SK-N-SH (cell line): ENCODE measurements at regions not wholly inside any gene's neighbourhood (a gene's known extent, or its start where the extent isn't known, plus 50 kb on each side); places are given as distances from the start of the nearest gene placed in this dataset.

ENCODE experiments used
- CTCF ChIA-PET: fragments of 300-600, 350-600 bp; formaldehyde crosslinking; extraction: SDS; loops from one replicate; lab custom pipeline; 2021; lab: Yijun Ruan, JAX
- POLR2A ChIA-PET: fragments of 350-600 bp; sonication (Branson Sonifier 250); formaldehyde crosslinking; extraction: SDS; loops from one replicate; lab custom pipeline; 2020; ENCODE audit warnings: antibody characterized with exemption, inconsistent platforms; lab: Yijun Ruan, JAX
- DNase-seq: peaks from one replicate; pipeline ENCODE4 v3.0.0; 2012
- H2AFZ ChIP-seq: fragments of 200-600 bp; sonication (generic); 2 replicates; pipeline ENCODE4 v1.8.1; 2016; ENCODE audit warnings: antibody characterized with exemption, mild to moderate bottlenecking, low read depth
- H3F3A ChIP-seq: fragments of 200-600 bp; sonication (generic); replicated peaks from 2 replicates; pipeline ENCODE3; 2016; ENCODE audit warnings: antibody characterized with exemption, mild to moderate bottlenecking; ENCODE audit not compliant: insufficient read depth
- H3K27ac ChIP-seq, 2 experiments: fragments of 200-500 bp in 1 of 2; fragments of 200-600 bp in 1 of 2; sonication (Bioruptor generic) in 1 of 2; sonication (generic), shearing (Covaris generic) in 1 of 2; 2 replicates each; pipeline versions ENCODE4 v1.5.1 to v1.6.1; 2014 to 2016; ENCODE audit warnings: low read depth in 2 of 2, inconsistent platforms in 1 of 2, low read length in 1 of 2, mild to moderate bottlenecking in 1 of 2, mixed read lengths in 1 of 2
- H3K27me3 ChIP-seq: fragments of 200-600 bp; sonication (generic), shearing (Covaris generic); 2 replicates; pipeline ENCODE4 v1.6.1; 2016; ENCODE audit warnings: mixed run types; ENCODE audit not compliant: insufficient read depth
- H3K36me3 ChIP-seq, 2 experiments: fragments of 200-500 bp in 1 of 2; fragments of 200-600 bp in 1 of 2; sonication (Bioruptor generic) in 1 of 2; sonication (generic) in 1 of 2; replicated peaks in 1 of 2; 2 replicates each; pipeline versions ENCODE3 to v1.5.1; 2014 to 2016; ENCODE audit warnings: low read length in 1 of 2, mild to moderate bottlenecking in 1 of 2; ENCODE audit not compliant: insufficient read depth in 2 of 2, control insufficient read depth in 1 of 2
- H3K4me1 ChIP-seq, 2 experiments: fragments of 200-500 bp in 1 of 2; fragments of 200-600 bp in 1 of 2; sonication (Bioruptor generic) in 1 of 2; sonication (generic), shearing (Covaris generic) in 1 of 2; 2 replicates each; pipeline versions ENCODE4 v1.5.1 to v1.6.1; 2014 to 2016; ENCODE audit warnings: low read depth in 1 of 2, low read length in 1 of 2, mixed run types in 1 of 2; ENCODE audit not compliant: insufficient read depth in 2 of 2, control insufficient read depth in 1 of 2
- H3K4me2 ChIP-seq: fragments of 200-600 bp; sonication (generic), shearing (Covaris generic); 2 replicates; pipeline ENCODE4 v1.6.1; 2017; ENCODE audit warnings: mixed run types
- H3K4me3 ChIP-seq, 2 experiments: fragments of 200-500 bp in 1 of 2; fragments of 200-600 bp in 1 of 2; sonication (Bioruptor generic) in 1 of 2; sonication (generic), shearing (Covaris generic) in 1 of 2; 2 replicates each; pipeline versions ENCODE4 v1.5.1 to v1.8.1; 2014 to 2016; ENCODE audit warnings: low read depth in 2 of 2, inconsistent platforms in 1 of 2, low read length in 1 of 2, mild to moderate bottlenecking in 1 of 2, mixed read lengths in 1 of 2, moderate library complexity in 1 of 2
- H3K79me2 ChIP-seq: fragments of 200-600 bp; sonication (generic); 2 replicates; pipeline ENCODE4 v1.8.1; 2017; ENCODE audit warnings: mild to moderate bottlenecking; ENCODE audit not compliant: insufficient read depth
- H3K9ac ChIP-seq: fragments of 200-600 bp; sonication (generic); 2 replicates; pipeline ENCODE4 v1.6.1; 2017; ENCODE audit warnings: mixed run types
- H3K9me2 ChIP-seq: fragments of 200-600 bp; sonication (generic); 2 replicates; pipeline ENCODE4 v1.6.1; 2017; ENCODE audit warnings: mixed run types
- H3K9me3 ChIP-seq: fragments of 200-600 bp; sonication (generic); 2 replicates; pipeline ENCODE4 v1.6.1; 2017; ENCODE audit warnings: mixed run types, mild to moderate bottlenecking, moderate library complexity
- H4K20me1 ChIP-seq: fragments of 200-600 bp; sonication (generic); 2 replicates; pipeline ENCODE4 v1.6.1; 2017; ENCODE audit warnings: mild to moderate bottlenecking, mixed run types; ENCODE audit not compliant: insufficient read depth
- EZH2phosphoT487 ChIP-seq: fragments of 200-600 bp; sonication (generic); IDR thresholded peaks from 2 replicates; pipeline ENCODE4 v1.6.1; 2017; ENCODE audit warnings: low read depth, mixed run types, mild to moderate bottlenecking, antibody characterized with exemption, moderate library complexity, borderline replicate concordance
- FOSL2 ChIP-seq: IDR thresholded peaks from 2 replicates; pipeline ENCODE4 v1.4.0; 2012; ENCODE audit warnings: low read depth, mild to moderate bottlenecking, moderate library complexity, borderline replicate concordance
- FOXJ3 ChIP-seq: sonication (generic); formaldehyde crosslinking; IDR thresholded peaks from 2 replicates; pipeline ENCODE4 v1.5.1; 2020; ENCODE audit warnings: mild to moderate bottlenecking, missing genetic modification reagents
- GABPA ChIP-seq: IDR thresholded peaks from 2 replicates; pipeline ENCODE4 v1.4.0; 2012; ENCODE audit warnings: low read depth, mild to moderate bottlenecking
- GATA2 ChIP-seq: sonication (generic); formaldehyde crosslinking; IDR thresholded peaks from 2 replicates; pipeline ENCODE4 v1.5.0; 2020; ENCODE audit warnings: mild to moderate bottlenecking, missing genetic modification reagents
- MEF2A ChIP-seq: IDR thresholded peaks from 2 replicates; pipeline ENCODE4 v1.4.0; 2012; ENCODE audit warnings: low read depth, borderline replicate concordance
- POLR2AphosphoS5 ChIP-seq: IDR thresholded peaks from 2 replicates; pipeline ENCODE4 v1.6.1; 2012; ENCODE audit warnings: low read depth, low read length
- RAD21 ChIP-seq: IDR thresholded peaks from 2 replicates; pipeline ENCODE4 v1.6.1; 2012; ENCODE audit warnings: mild to moderate bottlenecking, low read length
- RCOR1 ChIP-seq: fragments of 150-350 bp; IDR thresholded peaks from 2 replicates; pipeline ENCODE4 v1.6.1; 2017; ENCODE audit warnings: antibody characterized with exemption, low read length
- RXRA ChIP-seq: IDR thresholded peaks from 2 replicates; pipeline ENCODE4 v1.4.0; 2012; ENCODE audit warnings: low read depth, mild to moderate bottlenecking, borderline replicate concordance
- SIN3A ChIP-seq: IDR thresholded peaks from 2 replicates; pipeline ENCODE4 v1.6.1; 2012; ENCODE audit warnings: low read depth, mild to moderate bottlenecking, low read length, moderate library complexity, borderline replicate concordance
- TAF1 ChIP-seq: IDR thresholded peaks from 2 replicates; pipeline ENCODE4 v1.6.1; 2012; ENCODE audit warnings: low read depth, mild to moderate bottlenecking, low read length, moderate library complexity, borderline replicate concordance
- TEAD4 ChIP-seq: IDR thresholded peaks from 2 replicates; pipeline ENCODE4 v1.4.0; 2012; ENCODE audit warnings: mild to moderate bottlenecking, borderline replicate concordance; ENCODE audit not compliant: insufficient read depth
- TF ChIP-seq, protein P1 (sequence below): fragments of 150-350 bp; IDR thresholded peaks from 2 replicates; pipeline ENCODE4 v1.6.1; 2016; ENCODE audit warnings: mild to moderate bottlenecking, low read depth, low read length
- TF ChIP-seq, protein P2 (sequence below): IDR thresholded peaks from 2 replicates; pipeline ENCODE4 v1.4.0; 2012; ENCODE audit warnings: low read depth, borderline replicate concordance

DNA sequence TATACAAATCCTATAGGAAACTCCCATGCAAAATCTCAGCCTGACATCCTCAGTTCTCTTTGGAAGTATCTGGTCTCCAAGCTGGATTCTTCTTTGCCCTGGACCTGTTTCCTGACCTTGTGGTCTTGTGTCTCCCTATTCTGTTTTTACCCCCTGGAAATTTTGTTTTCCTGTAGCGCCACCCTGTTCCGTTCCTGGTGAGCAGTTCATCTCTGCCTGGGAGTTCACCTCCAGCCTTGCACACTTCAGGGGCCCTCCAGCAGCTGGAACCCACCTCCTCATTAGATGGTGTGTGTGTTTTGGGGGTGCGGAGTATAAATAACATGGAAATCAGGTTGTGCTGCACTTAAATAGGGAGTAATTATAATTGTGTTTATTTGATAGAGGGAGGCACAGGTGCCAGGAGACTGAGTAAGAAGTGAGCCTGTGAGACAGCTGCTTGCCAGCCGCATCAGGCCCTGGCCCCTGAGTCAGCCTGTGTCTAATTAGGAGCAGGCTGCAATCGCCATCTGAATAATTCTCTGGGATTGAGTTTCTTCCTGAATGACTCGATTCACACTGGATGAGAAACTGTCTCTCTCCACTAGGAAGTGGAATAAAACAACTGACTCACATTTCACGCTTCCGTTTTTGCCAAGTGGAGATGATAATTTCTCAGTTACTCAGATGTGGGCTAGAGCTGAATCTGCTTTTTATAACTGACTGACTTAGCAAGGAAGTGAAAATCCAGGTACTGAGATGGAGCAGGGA lies 69.4 kb upstream of the HECTD2 start (continued):
- TF ChIP-seq EZH2phosphoT487: no peak
- TF ChIP-seq TEAD4: peak; percentile 80
- TF ChIP-seq, protein P1, sequence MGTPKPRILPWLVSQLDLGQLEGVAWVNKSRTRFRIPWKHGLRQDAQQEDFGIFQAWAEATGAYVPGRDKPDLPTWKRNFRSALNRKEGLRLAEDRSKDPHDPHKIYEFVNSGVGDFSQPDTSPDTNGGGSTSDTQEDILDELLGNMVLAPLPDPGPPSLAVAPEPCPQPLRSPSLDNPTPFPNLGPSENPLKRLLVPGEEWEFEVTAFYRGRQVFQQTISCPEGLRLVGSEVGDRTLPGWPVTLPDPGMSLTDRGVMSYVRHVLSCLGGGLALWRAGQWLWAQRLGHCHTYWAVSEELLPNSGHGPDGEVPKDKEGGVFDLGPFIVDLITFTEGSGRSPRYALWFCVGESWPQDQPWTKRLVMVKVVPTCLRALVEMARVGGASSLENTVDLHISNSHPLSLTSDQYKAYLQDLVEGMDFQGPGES: no peak
- TF ChIP-seq, protein P2, sequence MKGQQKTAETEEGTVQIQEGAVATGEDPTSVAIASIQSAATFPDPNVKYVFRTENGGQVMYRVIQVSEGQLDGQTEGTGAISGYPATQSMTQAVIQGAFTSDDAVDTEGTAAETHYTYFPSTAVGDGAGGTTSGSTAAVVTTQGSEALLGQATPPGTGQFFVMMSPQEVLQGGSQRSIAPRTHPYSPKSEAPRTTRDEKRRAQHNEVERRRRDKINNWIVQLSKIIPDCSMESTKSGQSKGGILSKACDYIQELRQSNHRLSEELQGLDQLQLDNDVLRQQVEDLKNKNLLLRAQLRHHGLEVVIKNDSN: no peak
- no peak for TF ChIP-seq MEF2A
- peak; percentile 68; the same call in 1 of the 2 replicates for TF ChIP-seq RXRA
- peak; percentile 85 for TF ChIP-seq FOSL2

DNA sequence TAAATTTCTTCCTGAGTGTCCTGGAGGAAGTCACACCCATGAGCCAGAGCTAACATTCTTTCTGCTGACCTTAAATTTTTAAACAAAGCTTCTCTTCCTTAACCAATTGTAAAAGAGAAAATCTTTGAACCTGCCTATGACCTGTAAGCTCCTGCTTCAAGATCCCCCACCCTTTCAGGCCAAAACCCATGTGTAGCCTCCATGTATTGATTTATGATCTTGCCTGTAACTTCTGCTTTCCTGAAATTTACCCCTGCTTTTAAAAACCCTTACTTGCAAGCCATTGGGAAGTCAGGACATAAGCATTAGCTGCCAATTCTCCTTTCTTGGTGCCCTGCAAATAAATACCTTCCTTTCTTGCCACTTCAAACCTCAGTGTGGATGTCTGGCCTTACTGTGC lies 68.5 kb upstream of the HECTD2 start:
- Histone ChIP-seq H3K9me3 (no peaks in the 10 kb centered on the region), H3K4me1 (peaks cover 8 to 16% of the 10 kb centered on the region in 2 experiments; a peak in 3 of 4 replicates), H3K4me3 (no peak overlapping the region), H2AFZ (peak overlapping the region; percentile 4; the same call in 1 of the 2 replicates), H3K4me2 (no peak overlapping the region)
- ChIA-PET POLR2A (no interaction called here), CTCF (interaction anchor here (0.6 to 1.5 kb wide), 5 partner anchors 9 to 294 kb away, joined by 3 to 4 read pairs (median 3); no protein-coding TSS in a partner anchor)
- TF ChIP-seq FOXJ3 (CRISPR knock-in tag) (no peak), GATA2 (CRISPR knock-in tag) (no peak), POLR2AphosphoS5 (no peak), MEF2A (no peak), GABPA (no peak), TAF1 (no peak), RAD21 (no peak), SIN3A (no peak), RCOR1 (no peak)
- TF ChIP-seq, all 33 proteins: peak for 0
- H3K36me3 ChIP-seq: no peaks in the 10 kb centered on the region
- H3K9ac ChIP-seq: no peak overlapping the region; the same call in 1 of the 2 replicates
- DNase-seq: no peak
- H3K27ac ChIP-seq: peak overlapping the region; percentile 71 to 75; a peak in 3 of 4 replicates
- no peaks in the 10 kb centered on the region for H3K27me3 ChIP-seq
- H3F3A ChIP-seq: peaks cover 20% of the 10 kb centered on the region
- no peaks in the 10 kb centered on the region for H3K79me2 ChIP-seq
- no peaks in the 10 kb centered on the region for H3K9me2 ChIP-seq
- no peaks in the 10 kb centered on the region for H4K20me1 ChIP-seq
